ENCODE measurements at regions not wholly inside any gene's neighbourhood (a gene's known extent, or its start where the extent isn't known, plus 50 kb on each side); places are given as distances from the start of the nearest gene placed in this dataset.

DNA sequence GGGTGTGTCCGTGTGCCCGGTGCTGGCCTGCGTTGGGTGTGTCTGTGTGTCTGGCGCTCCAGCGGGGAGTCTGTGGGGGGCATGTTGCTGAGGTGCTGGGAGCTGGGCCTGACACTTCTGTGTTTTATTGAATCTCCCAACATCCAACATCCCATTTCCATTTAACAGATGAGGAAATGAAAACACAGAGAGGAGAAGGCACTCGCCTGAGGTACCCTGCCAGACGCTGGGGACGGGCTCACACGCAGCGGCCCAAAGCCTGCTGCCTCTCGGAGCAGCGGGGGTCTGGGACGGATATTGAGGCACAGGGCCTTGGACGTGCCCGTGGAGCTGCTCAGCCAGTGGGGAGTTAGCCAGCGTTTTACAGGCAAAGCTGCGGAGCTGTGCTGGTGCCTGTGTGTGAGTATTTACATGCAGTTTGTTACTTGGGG is 133.9 kb downstream of the DNAJB6 start:
- TF ChIP-seq, protein P1, sequence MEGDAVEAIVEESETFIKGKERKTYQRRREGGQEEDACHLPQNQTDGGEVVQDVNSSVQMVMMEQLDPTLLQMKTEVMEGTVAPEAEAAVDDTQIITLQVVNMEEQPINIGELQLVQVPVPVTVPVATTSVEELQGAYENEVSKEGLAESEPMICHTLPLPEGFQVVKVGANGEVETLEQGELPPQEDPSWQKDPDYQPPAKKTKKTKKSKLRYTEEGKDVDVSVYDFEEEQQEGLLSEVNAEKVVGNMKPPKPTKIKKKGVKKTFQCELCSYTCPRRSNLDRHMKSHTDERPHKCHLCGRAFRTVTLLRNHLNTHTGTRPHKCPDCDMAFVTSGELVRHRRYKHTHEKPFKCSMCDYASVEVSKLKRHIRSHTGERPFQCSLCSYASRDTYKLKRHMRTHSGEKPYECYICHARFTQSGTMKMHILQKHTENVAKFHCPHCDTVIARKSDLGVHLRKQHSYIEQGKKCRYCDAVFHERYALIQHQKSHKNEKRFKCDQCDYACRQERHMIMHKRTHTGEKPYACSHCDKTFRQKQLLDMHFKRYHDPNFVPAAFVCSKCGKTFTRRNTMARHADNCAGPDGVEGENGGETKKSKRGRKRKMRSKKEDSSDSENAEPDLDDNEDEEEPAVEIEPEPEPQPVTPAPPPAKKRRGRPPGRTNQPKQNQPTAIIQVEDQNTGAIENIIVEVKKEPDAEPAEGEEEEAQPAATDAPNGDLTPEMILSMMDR (IDR thresholded peaks at IDR 0.05) = no peak
- no peak for TF ChIP-seq POLR2A (IDR thresholded peaks at IDR 0.05)

All from gastroesophageal sphincter (tissue), 3 donors.